Mucosa of descending colon (tissue), 3 donors: ENCODE measurements at regions not wholly inside any gene's neighbourhood (a gene's known extent, or its start where the extent isn't known, plus 50 kb on each side); places are given as distances from the start of the nearest gene placed in this dataset.

Experiments used
- ATAC-seq: fragments of 200-7000 bp; cut with Tn5 transposase; one replicate; pipeline ENCODE4 v1.9.1; 2020; ENCODE audit warnings: mild to moderate bottlenecking, moderate library complexity
- DNase-seq, 3 donors: peaks; one replicate each; pipeline ENCODE4 v3.0.0-alpha.2; 2020
- H3K36me3 ChIP-seq: fragments of 200-600 bp; one replicate; pipeline ENCODE4 v1.8.0; 2021; ENCODE audit warnings: low read depth, mild to moderate bottlenecking
- H3K4me1 ChIP-seq: fragments of 200-600 bp; one replicate; pipeline ENCODE4 v1.8.0; 2021; ENCODE audit warnings: low read depth, mild to moderate bottlenecking
- H3K4me3 ChIP-seq: fragments of 200-600 bp; one replicate; pipeline ENCODE4 v1.8.0; 2021; ENCODE audit warnings: mild to moderate bottlenecking
- H3K9me3 ChIP-seq: fragments of 200-600 bp; one replicate; pipeline ENCODE4 v1.8.0; 2021; ENCODE audit warnings: mild to moderate bottlenecking
- CTCF ChIP-seq: fragments of 200-600 bp; IDR thresholded peaks from one replicate; pipeline ENCODE4 v1.8.0; 2022; ENCODE audit warnings: antibody characterized with exemption, mild to moderate bottlenecking
- intact Hi-C, 2 donors: fragments of 100-400 bp; cut with DNase I in 1 of 2; cut with micrococcal nuclease in 1 of 2; formaldehyde crosslinking; loops; one replicate each; pipeline versions ENCODE4 v1.11.0 to v1.11.1; 2022; cut with DNase I, micrococcal nuclease
- donor health status: DM: no; HTN: no; CAD: no; lungs with moderate emphysema.
- donor health status: DM: no; HTN: no; CAD: no.
- donor health status: DM: no; HTN: yes; CAD: no.

- ATAC-seq: no peak
Observed at GRCh38 chr5:82521431-82522051, 243.4 kb upstream of the RPS23 start.

GRCh38 chr5:82519558-82519957, 241.4 kb upstream of the RPS23 start:
- Histone ChIP-seq H3K36me3 (no peaks in the 10 kb centered on the region), H3K4me3 (no peak overlapping the region), H3K4me1 (no peaks in the 10 kb centered on the region), H3K9me3 (no peaks in the 10 kb centered on the region)
- DNase-seq (no peak), ATAC-seq (no peak)
- intact Hi-C loops: loop anchor here in 1 of 2 donors (5.0 kb wide), 1 partner anchor 138 kb away; no protein-coding TSS in a partner anchor
- TF ChIP-seq CTCF: no peak

More at GRCh38 chr5:82521431-82522051, 243.4 kb upstream of the RPS23 start:
- DNase-seq: no peak
- intact Hi-C loops: no loop called here
- H3K4me1 ChIP-seq: no peaks in the 10 kb centered on the region
- H3K36me3 ChIP-seq: no peaks in the 10 kb centered on the region
- H3K4me3 ChIP-seq: no peak overlapping the region
- H3K9me3 ChIP-seq: no peaks in the 10 kb centered on the region
- no peak for TF ChIP-seq CTCF

- TF ChIP-seq CTCF: no peak
- Histone ChIP-seq H3K4me1 (no peaks in the 10 kb centered on the region), H3K36me3 (no peaks in the 10 kb centered on the region), H3K9me3 (no peaks in the 10 kb centered on the region), H3K4me3 (no peak overlapping the region)
- DNase-seq (no peak), ATAC-seq (no peak)
- intact Hi-C loops: loop anchor here in 1 of 2 donors (5.0 kb wide), 1 partner anchor 140 kb away; no protein-coding TSS in a partner anchor
Observed at GRCh38 chr5:82517544-82518075, 239.5 kb upstream of the RPS23 start.

- no peak overlapping the region for H3K4me3 ChIP-seq
- TF ChIP-seq CTCF: no peak
- intact Hi-C loops: no loop called here
- H3K4me1 ChIP-seq: no peaks in the 10 kb centered on the region
- H3K9me3 ChIP-seq: no peaks in the 10 kb centered on the region
- no peaks in the 10 kb centered on the region for H3K36me3 ChIP-seq
- ATAC-seq (no peak), DNase-seq (no peak)
Observed at GRCh38 chr5:82513738-82514137, 235.6 kb upstream of the RPS23 start.

GRCh38 chr5:82512025-82512424, 233.9 kb upstream of the RPS23 start:
- no peak overlapping the region for H3K4me3 ChIP-seq
- intact Hi-C loops: no loop called here
- no peak for ATAC-seq
- DNase-seq: no peak
- no peaks in the 10 kb centered on the region for H3K36me3 ChIP-seq
- TF ChIP-seq CTCF: no peak
- no peaks in the 10 kb centered on the region for H3K9me3 ChIP-seq
- H3K4me1 ChIP-seq: no peaks in the 10 kb centered on the region
